8988T (cell line): ENCODE measurements at regions not wholly inside any gene's neighbourhood (a gene's known extent, or its start where the extent isn't known, plus 50 kb on each side); places are given as distances from the start of the nearest gene placed in this dataset.

Experiments used
- DNase-seq: peaks from one replicate; pipeline ENCODE4 v3.0.0; 2011

GRCh38 chr18:40866013-40866645 is 1088.9 kb upstream of the PIK3C3 start:
- no peak for DNase-seq

- no peak for DNase-seq
These were observed 1090.2 kb upstream of the PIK3C3 start for GRCh38 chr18:40864846-40865245.

DNA sequence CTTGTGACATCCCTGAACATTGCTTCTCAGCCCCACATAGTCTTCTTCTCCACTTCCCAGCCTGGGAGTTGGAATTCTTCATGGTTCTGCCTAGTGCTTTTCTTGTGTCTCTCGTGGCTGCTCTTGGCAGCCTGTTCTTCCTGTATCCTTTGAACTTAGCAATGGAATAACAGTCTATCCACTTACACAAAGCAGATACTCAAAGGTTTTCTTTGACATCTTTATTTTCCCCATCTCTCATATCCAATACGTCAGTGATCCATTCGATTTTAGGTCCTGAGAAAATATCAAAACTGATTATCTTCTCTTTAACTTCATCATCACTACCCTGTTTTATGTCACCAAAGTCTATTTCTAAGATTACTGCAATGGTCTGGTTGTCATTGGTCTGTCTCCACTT is 1091.2 kb upstream of the PIK3C3 start:
- DNase-seq, result no peak

- no peak for DNase-seq
These were observed 1094.8 kb upstream of the PIK3C3 start for GRCh38 chr18:40860189-40860588.

DNA sequence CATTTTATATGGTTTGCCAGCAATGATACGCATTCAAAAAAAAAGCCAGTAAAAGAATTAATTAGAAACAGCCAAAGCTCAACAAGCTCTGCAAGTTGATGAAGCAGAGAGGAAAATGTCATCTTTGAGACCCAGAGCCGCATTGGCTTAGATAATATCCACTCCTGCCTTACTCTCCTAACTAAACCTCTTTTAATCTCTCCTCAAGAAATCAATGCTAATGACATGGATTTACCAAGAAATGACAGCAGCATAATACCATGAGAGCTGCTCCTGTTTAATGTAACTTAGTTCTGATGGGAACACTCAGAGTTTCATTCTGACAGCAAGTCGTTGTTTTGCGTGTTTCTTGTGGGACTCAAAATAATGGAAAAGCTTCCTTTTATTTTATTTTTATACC is 1099.4 kb upstream of the PIK3C3 start:
- DNase-seq, result no peak

GRCh38 chr18:40852406-40852805 is 1102.6 kb upstream of the PIK3C3 start:
- no peak for DNase-seq

DNA sequence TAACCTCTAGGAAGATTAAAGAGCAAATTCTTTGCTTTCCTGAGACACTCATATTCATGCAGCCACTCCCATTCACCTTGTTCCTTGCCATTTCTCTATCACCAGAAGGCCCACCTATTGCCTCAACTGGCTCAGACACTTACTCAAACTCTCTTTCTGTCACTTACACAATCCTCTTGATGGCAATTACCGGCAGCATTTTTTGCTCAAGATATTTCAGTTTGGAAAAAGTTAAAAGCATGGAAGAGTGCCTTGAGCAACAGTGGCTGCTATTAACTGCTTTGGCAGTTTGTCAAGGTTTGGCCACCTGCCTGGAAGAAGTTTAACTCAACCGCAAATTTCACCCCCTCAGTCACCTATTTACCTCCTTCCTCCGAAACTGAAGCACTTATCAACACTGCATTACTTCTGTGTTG is 1104.0 kb upstream of the PIK3C3 start:
- DNase-seq, result no peak

- DNase-seq, result no peak
These were observed 1105.1 kb upstream of the PIK3C3 start for GRCh38 chr18:40849886-40850285.

- no peak for DNase-seq
These were observed 1113.6 kb upstream of the PIK3C3 start for GRCh38 chr18:40841467-40841866.

GRCh38 chr18:40841063-40841462 is 1114.0 kb upstream of the PIK3C3 start:
- DNase-seq, result no peak

- no peak for DNase-seq
These were observed 1122.7 kb upstream of the PIK3C3 start for GRCh38 chr18:40832362-40832761.

- no peak for DNase-seq
These were observed 1130.7 kb upstream of the PIK3C3 start for GRCh38 chr18:40824291-40824690.

DNA sequence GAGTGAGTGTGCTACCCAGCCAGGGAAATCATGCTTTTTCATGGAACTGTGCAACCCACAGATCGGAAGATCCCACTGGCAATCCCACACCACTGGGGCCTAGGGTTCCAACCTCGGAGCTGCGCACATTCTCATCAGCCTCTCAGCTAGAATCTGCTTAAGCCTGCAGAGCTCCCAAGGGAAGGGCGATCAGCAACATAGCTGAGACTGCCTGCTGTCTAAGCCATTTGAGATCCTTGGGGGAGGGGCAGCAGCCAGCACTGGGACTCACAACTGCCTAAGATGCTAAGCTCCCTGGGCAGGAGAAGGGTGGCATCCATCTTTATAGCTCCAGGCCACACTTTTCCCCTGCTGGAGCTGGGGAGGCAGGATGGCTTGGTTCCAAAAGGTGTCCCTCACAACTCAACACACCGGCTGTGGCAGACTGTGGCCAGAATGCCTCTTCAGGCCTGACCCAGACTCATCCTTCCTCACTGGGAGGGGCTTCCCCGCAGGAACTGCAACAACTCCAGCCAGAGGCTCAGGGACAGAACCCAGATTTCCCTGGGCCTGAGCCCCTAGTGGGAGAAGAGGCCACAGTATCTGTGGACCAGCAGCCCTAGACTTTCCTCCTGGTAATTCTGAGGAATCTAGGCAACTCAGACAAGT is 1133.3 kb upstream of the PIK3C3 start:
- DNase-seq, result no peak

- DNase-seq, result no peak
These were observed 1142.0 kb upstream of the PIK3C3 start for GRCh38 chr18:40812981-40813515.

- no peak for DNase-seq
These were observed 1144.7 kb upstream of the PIK3C3 start for GRCh38 chr18:40810372-40810771.

- no peak for DNase-seq
These were observed 1165.7 kb upstream of the PIK3C3 start for GRCh38 chr18:40789286-40789685.

DNA sequence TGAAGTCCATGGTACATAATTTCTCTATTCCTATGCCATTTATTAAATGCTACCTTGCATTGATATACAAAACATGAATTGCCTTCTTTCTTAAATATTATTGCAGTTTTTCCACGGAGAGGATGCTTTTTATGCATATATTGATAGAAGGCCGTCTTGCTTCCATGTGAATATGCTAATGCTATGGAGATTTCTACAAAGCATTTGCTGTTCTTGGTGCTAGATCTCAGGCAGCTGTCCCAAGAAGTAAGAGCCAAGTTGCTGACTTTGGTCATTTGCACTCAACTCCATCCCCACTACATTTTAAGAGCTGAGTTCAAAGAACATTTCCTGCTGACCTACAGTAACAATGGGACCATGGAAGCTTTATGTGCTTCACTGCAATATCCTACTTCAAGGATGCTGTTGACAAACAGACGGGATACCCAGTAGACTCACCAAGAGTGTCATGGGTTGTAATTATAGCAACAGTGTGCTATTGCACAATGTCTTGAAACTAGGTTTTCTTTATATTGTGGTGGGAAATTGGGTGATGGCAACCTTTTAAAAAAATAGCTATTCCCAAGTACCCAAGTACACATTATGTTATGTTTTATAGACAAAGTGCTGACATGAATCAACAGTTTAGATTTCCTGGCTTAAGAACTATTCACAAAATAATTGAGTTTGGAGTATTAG is 1172.4 kb upstream of the PIK3C3 start:
- DNase-seq, result no peak

GRCh38 chr18:40769786-40770185 is 1185.2 kb upstream of the PIK3C3 start:
- no peak for DNase-seq

- DNase-seq, result no peak
These were observed 1194.8 kb upstream of the PIK3C3 start for GRCh38 chr18:40760251-40760650.

- DNase-seq, result no peak
These were observed 1200.6 kb upstream of the PIK3C3 start for GRCh38 chr18:40754477-40754876.

GRCh38 chr18:40752316-40752715 is 1202.7 kb upstream of the PIK3C3 start:
- DNase-seq, result no peak

GRCh38 chr18:40751186-40751585 is 1203.8 kb upstream of the PIK3C3 start:
- DNase-seq, result no peak

DNA sequence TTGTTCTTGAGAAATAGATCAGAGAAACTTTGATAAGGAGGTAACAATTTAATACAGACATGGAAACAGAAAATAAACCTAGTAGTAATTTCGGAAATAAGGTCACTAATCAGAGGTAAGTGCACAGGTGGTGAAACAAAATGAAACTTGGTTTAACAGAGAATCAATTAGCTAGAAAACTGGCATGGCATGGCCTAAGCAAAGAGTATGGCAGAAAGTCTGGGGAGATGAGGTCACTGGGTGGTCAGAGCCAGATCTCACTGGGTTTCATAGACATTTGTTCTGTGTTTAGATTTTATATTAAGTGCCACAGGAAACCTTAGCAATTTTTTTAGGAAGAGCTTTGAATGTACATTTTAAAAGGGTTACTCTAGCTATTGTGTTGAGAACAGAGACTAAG is 1216.0 kb upstream of the PIK3C3 start:
- DNase-seq, result no peak

DNA sequence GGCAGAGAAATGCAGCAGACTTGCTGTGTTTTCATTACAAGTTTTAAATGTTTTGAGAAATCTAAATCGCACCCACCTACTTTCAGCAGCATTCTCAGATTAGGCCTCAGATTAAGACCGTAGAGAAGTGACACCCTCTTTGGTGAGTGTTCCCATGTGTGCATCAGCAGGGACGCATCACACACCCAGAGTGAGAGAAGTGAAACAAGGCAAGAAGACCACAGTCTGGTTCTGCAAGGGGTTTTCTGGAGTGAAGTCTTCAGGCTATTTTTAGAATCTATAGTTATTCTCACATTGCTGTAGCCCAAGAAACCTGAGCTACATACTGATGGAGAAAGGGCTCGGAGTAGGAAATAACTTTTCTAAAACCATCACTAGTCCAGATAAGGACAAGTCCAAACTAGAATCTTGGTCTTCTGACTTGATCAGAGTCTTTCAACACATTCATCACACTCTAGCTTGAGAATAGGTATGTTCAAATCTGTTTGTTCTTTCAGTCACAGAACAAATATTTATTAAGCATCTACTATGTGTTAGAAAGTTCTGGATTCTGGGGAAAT is 1216.6 kb upstream of the PIK3C3 start:
- no peak for DNase-seq
